ENCODE measurements at regions not wholly inside any gene's neighbourhood (a gene's known extent, or its start where the extent isn't known, plus 50 kb on each side); places are given as distances from the start of the nearest gene placed in this dataset.

- Histone ChIP-seq H3K9ac (ENCODE audit: low read depth, low read length) (no peak overlapping the region), H3K4me2 (ENCODE audit: insufficient read depth, low read length) (no peak overlapping the region), H3K27me3 (ENCODE audit: insufficient read depth, low read length, poor library complexity) (peaks cover 7% of the 10 kb centered on the region), H3K27ac (ENCODE audit: low read length) (no peak overlapping the region), H3K9me3 (ENCODE audit: insufficient read depth, low read length, severe bottlenecking) (no peaks in the 10 kb centered on the region), H4K20me1 (ENCODE audit: insufficient read depth, low read length) (no peaks in the 10 kb centered on the region; the same call in 1 of the 2 replicates), H3K36me3 (ENCODE audit: insufficient read depth, low read length) (no peaks in the 10 kb centered on the region), H3K4me3 (ENCODE audit: low read depth in 1 of 2, low read length in 2 of 2) (no peak overlapping the region), H2AFZ (ENCODE audit: low read depth, low read length) (no peak overlapping the region), H3K4me1 (ENCODE audit: insufficient read depth, low read length) (no peaks in the 10 kb centered on the region), H3K79me2 (ENCODE audit: insufficient read depth, low read length) (no peaks in the 10 kb centered on the region)
- TF ChIP-seq EZH2 (IDR thresholded peaks at IDR 0.05; ENCODE audit: borderline replicate concordance, low read depth, low read length, severe bottlenecking) = no peak
- no peak for TF ChIP-seq CTCF (IDR thresholded peaks at IDR 0.05; ENCODE audit: borderline replicate concordance, extremely low read depth, low read length, poor library complexity, severe bottlenecking)
- no peak for ATAC-seq (ENCODE audit: insufficient read depth, low read depth)
- no peak for DNase-seq
Measured at GRCh38 chr2:182595650-182596049, 120.4 kb upstream of the DNAJC10 start.

GRCh38 chr2:182597570-182598295 is 118.3 kb upstream of the DNAJC10 start:
- no peak for DNase-seq
- H3K79me2 ChIP-seq (ENCODE audit: insufficient read depth, low read length) = no peaks in the 10 kb centered on the region
- H3K4me3 ChIP-seq (ENCODE audit: low read depth in 1 of 2, low read length in 2 of 2) = no peak overlapping the region
- no peak overlapping the region for H2AFZ ChIP-seq (ENCODE audit: low read depth, low read length)
- no peaks in the 10 kb centered on the region for H3K36me3 ChIP-seq (ENCODE audit: insufficient read depth, low read length)
- H3K9ac ChIP-seq (ENCODE audit: low read depth, low read length) = no peak overlapping the region
- peaks cover 4% of the 10 kb centered on the region for H3K27me3 ChIP-seq (ENCODE audit: insufficient read depth, low read length, poor library complexity)
- no peaks in the 10 kb centered on the region for H3K4me1 ChIP-seq (ENCODE audit: insufficient read depth, low read length)
- no peak overlapping the region for H3K4me2 ChIP-seq (ENCODE audit: insufficient read depth, low read length)
- no peak for TF ChIP-seq EZH2 (IDR thresholded peaks at IDR 0.05; ENCODE audit: borderline replicate concordance, low read depth, low read length, severe bottlenecking)
- no peak for TF ChIP-seq CTCF (IDR thresholded peaks at IDR 0.05; ENCODE audit: borderline replicate concordance, extremely low read depth, low read length, poor library complexity, severe bottlenecking)
- H3K9me3 ChIP-seq (ENCODE audit: insufficient read depth, low read length, severe bottlenecking) = no peaks in the 10 kb centered on the region
- no peak overlapping the region for H3K27ac ChIP-seq (ENCODE audit: low read length)
- no peaks in the 10 kb centered on the region; the same call in none of the 2 replicates for H4K20me1 ChIP-seq (ENCODE audit: insufficient read depth, low read length)
- ATAC-seq (ENCODE audit: insufficient read depth, low read depth) = no peak

- DNase-seq (no peak), ATAC-seq (ENCODE audit: insufficient read depth, low read depth) (no peak)
- Histone ChIP-seq H3K36me3 (ENCODE audit: insufficient read depth, low read length) (no peaks in the 10 kb centered on the region), H3K79me2 (ENCODE audit: insufficient read depth, low read length) (no peaks in the 10 kb centered on the region), H3K27ac (ENCODE audit: low read length) (no peak overlapping the region), H2AFZ (ENCODE audit: low read depth, low read length) (no peak overlapping the region), H3K27me3 (ENCODE audit: insufficient read depth, low read length, poor library complexity) (peaks cover 4% of the 10 kb centered on the region), H3K4me2 (ENCODE audit: insufficient read depth, low read length) (no peak overlapping the region), H3K9ac (ENCODE audit: low read depth, low read length) (no peak overlapping the region), H3K9me3 (ENCODE audit: insufficient read depth, low read length, severe bottlenecking) (no peaks in the 10 kb centered on the region), H4K20me1 (ENCODE audit: insufficient read depth, low read length) (no peaks in the 10 kb centered on the region; the same call in none of the 2 replicates), H3K4me1 (ENCODE audit: insufficient read depth, low read length) (no peaks in the 10 kb centered on the region), H3K4me3 (ENCODE audit: low read depth in 1 of 2, low read length in 2 of 2) (no peak overlapping the region)
- TF ChIP-seq EZH2 (IDR thresholded peaks at IDR 0.05; ENCODE audit: borderline replicate concordance, low read depth, low read length, severe bottlenecking) (no peak), CTCF (IDR thresholded peaks at IDR 0.05; ENCODE audit: borderline replicate concordance, extremely low read depth, low read length, poor library complexity, severe bottlenecking) (no peak)
Measured at GRCh38 chr2:182598626-182599025, 117.4 kb upstream of the DNAJC10 start.

All from DND-41 (cell line).